ENCODE measurements at regions not wholly inside any gene's neighbourhood (a gene's known extent, or its start where the extent isn't known, plus 50 kb on each side); places are given as distances from the start of the nearest gene placed in this dataset.
"Not testable (repeated sequence)": the region's sequence is repeated elsewhere in the genome, so short reads cannot be mapped to it uniquely, and the experiment has no call there.

DNA sequence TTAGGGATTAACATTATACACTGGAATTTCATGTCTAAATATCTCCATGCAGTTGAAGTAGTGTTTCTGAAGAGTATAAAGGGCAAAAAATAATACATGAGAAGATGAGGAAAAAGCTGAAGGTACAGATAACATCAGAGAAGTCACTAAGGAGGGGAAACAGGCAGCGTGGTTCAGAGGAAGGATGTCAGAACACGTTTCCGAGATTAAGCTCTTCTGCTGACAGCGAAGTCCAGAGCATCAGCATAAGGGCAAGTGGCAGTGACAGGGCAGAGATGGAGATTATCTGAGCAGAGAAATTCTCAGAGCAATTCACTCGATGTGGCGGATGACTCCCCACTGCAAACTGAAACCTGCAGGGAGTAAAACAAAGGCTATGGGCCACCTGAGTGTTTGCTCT, 443.2 kb upstream of the FRG1 start:
- DNase-seq, result no peak

DNA sequence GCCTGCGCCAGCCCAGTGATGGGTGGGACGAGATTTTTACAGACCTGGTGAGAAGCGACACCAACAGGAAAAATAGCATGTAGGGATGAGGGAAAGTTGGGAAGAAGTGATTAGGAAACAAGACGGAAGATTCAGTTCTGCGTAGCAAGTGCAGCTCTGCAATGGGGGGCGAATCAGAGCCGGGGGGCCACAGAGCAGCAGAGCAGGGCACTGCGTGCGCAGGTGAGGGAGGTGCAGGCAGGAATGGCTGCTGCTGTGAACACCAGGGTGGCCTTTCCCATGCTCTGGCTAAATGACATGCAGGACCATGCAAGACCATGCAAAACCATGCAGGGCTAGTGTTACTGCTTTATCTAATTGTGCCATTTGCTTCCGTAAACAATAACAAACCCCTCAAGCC, 442.7 kb upstream of the FRG1 start:
- no peak for DNase-seq

DNA sequence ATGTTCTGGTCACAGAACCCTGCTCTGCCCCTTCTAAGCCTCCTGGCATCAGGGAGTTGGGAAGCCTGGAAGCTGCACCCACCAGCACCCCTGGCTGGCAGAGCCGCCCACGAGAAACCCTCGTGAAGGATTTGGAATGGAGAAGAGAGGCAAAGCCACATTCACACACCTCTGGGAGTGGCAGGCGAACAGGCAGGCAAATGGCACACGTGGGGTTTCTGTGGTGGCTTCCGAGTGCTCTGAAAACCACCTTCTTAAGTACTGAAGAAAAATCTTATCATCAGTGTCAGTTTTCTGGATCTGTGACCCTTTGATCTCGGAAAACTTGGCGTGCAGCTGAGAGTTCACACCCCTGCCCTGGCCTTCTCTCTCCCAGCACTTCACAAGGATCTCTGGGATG, 442.2 kb upstream of the FRG1 start:
- no peak for DNase-seq

DNA sequence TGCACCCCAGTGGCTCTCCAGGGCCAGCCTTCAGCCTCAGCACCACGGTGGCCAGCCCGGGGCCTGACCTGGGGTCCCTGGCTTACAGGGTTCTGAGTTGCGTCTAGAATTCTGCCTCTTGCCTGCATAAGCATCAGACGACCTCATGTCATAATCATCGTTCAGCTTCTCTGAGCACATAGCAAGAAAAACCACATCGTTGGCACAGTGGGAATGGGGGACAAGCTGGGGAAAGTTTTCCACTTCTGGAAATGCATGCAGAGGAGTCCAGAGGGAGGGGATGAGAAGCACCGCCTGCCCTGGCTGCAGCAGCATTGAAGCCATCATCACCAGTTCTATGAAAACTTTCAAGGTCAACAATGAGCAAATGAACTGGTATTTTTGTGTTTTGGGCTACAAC, 441.0 kb upstream of the FRG1 start:
- DNase-seq, result no peak

DNA sequence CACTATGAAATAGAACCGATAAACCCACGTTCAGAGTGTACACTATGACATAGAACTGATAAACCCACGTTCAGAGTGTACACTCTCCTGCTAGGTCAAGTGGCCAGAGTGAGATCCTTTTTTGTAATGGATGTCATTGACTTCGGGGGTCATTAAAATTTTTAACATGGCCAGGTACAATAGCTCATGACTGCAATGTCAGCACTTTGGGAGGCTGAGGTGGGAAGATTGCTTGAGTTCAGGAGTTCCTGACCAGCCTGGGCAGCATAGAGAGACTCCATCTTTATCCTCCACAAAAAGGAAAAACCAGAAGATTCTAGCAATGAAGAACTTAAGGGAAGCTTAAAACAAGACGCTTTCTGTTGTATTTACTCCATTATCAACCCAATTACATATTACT, 439.7 kb upstream of the FRG1 start:
- no peak for DNase-seq

DNA sequence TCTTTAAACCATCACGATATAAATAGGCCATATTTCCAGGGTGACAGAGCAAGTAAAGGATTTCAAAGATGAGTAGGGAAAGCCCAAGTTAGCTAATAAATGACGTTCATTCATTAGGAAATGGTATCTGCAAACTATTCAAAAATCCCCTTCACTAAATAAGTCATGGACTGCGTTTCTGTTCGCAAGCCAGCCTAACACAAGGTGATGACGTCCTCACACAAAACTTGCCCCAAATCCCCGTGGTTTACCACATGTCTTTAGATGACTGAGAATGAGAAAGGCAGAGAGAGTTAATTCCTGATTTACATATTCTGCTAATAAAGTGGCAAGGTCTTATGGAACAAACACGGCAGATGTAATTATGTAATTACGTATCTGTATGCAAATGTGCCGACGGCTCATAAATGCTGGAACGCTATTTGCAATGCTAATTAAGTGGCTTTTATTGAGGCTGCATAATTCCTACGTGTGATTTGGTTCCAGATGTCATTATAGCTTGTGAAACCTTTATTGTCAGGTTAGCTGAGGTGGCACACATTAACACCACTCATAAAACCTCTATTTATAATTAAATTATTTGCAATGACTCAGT, 437.7 kb upstream of the FRG1 start:
- no peak for DNase-seq

DNA sequence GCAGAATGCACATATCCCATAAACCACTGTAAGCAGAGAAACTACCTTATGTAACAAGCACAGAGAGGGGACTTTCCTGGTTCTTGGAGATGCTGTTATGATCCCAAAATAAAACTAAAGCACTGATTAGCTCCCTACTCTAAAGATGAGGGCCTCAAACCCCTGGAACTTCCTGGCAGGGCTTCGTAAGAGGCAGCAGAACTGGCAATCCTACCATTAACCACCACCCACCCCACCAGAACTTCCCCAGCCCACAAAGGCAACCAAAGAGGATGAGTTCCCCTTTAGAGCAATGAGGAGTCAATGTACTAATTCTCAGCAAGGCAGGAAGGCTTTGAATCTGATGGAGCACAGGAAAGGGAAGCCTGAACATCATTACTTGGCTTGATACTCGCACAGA, 436.5 kb upstream of the FRG1 start:
- DNase-seq, result no peak

DNA sequence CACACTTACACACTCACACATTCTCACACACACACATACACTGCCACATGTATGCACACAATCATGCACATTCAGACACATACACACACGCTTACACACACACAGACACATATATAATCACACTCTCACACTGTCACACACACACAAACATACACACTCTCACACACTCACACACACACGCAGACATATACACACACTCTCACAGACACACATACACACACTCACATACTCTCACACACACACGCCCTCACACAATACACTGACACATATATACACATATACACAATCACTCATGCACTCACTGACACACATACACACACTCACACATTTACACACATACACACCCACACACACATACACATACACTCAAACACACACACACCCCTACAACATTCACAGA, 435.3 kb upstream of the FRG1 start:
- no peak for DNase-seq

DNA sequence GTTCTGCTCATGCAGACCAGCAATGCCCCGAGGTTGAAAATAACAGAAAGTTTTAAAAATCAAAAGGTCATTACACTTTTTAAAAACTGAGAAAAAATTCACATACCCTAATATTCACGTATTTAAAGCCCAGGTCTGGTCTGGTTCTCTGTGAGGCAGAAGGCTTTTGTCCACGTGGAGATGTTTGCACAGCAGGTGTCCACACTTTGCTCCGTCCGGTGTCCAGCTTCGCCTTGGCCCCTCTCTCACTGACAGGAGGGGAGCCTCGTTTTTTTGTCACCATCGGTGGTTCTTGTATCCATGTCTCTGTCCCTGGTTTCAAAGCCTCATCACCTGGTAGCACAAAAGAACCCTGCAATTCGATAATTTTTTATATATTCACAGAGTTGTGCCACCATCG, 434.6 kb upstream of the FRG1 start:
- DNase-seq, result no peak

DNA sequence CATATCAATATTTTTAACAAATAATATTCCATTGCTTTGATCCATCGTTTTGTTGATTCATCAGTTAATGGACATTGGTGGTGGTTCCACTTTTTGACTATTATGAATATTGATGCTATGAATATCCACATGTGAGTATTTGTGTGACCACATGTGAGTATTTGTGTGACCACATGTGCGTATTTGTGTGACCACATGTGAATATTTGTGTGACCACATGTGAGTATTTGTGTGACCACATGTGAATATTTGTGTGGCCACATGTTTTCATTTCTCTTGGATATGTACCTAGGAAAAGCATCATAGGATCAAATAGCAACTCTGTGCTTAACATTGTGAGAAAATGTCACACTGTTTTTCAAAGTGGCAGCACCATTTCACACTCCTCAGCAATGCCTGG, 433.6 kb upstream of the FRG1 start:
- no peak for DNase-seq

DNA sequence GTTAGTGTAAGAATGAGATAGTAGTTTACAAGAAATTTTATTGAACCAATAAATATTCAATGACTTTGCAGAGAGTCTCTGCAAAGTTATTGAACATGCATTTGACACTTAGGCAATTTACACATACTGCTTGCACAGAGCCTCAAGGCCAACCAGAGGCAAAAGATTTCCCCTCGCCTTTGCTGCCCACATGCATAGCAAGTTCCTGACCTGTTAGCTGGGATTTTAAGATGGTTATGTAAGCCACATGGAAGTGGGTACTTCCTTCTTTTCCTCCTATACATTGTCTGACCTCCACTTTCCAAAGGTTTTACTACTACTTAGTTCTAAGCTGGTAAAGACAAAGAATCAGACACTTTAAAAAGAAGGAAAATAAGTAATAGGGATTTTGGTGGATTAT, 430.1 kb upstream of the FRG1 start:
- no peak for DNase-seq

DNA sequence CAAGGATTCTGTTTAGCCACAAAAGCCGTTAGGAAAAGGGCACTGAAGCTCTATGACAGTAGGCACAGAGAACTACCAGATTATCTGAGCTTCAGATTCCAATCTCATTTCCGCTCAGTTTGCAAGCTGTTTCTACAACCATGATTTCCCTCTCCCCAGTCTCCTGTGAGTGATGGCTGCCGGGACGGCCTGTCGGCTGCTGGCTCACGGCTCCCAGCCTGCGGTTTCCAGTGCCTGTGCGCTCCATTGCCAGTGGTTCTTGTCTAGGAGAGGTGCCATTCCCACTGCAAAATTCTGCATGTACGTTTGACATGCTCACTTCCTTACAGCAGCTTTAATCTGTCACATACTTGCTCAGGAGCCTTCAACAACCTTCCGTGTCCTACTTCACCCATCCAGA, 429.1 kb upstream of the FRG1 start:
- no peak for DNase-seq

DNA sequence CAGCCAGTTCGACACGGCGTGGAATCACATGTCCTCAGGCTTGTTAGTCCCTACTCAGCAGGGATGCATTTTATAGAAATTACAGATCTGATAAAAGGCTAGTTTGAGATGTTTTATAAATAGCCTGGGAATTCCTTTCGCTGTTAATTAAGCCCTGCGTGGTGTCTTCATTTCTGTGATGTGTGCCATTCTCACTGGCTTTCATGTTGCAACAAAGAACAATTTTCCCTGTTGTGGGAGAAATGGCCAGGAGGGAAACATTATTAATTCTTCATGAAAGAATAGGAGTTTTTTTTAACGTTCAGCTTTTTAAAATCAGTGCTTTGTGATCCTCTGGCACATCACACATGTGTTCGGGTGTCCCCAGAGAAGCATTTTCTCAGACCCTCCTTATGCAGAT, 427.3 kb upstream of the FRG1 start:
- no peak for DNase-seq

DNA sequence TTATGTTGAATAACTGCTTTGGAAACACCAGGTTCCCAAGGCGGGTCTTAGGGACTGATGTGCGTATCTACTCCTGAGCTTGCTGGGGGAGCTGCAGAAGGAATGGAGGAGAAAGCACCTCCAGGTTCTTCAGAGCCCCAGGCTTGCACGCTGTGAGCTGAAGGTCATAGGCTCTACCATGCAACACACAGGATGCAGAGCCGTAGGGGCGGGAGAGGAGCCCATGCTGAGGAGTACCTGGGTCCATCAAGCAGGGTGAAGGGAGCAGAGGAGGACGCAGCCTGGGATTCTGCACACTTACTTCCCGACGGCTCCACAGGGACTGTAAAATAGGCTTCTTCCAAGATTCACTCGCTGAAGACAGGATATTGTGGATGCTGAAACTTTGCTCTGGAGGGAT, 426.5 kb upstream of the FRG1 start:
- DNase-seq, result no peak

DNA sequence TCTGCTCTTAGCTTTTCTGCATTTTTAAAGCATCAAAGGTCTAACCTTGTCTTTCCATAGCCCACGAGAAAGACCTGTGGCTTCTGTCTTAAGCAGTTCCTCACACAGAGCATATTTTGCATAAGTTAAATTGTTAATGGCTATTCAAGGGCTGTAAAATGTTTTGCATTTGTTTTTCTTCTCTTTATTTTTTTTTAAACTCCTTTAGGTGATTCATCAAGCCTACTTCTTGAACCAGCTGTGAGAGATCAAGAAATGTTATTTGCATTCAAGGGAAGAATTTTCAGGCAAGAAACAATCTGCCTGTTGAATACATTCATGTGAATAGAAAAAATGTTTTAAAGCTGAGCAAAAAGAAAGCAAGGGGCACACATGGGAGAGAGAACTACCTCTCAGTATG, 423.8 kb upstream of the FRG1 start:
- no peak for DNase-seq

DNA sequence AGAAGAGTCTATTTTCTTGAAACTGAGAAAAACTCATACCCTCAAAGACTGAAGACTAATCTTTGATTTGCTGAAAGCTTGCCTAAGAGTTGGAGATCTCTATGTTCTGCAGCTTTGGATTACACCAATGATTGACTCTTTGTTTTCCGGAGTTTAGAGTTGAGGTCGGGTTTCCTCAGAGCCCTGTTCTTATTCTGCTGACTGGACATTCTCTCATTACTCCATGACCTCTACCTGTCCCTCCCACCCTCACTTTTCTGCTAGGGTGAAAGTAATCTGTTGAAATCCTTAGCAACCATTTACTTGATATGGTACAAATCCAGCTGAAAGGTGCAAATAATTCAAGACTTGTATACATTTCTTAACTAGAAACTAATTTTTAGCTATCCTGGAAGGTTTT, 421.5 kb upstream of the FRG1 start:
- no peak for DNase-seq

DNA sequence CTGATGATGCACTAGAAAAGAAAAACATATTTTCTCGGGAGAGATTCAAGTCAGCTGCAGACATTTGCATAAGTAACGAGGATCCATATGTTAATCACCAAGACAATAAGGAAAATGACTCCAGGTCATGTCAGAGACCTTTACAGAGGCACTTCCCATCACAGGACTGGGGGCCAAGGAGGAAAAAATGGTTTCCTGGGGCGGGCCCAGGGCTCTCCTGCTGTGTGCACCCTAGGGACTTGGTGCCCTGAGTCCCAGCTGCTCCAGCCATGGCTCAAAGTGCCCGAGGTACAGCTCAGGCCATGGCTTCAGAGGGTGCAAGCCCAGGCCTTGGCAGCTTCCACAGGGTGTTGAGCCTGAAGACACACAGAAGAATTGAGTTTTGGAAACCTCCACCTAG, 415.4 kb upstream of the FRG1 start:
- DNase-seq, result no peak

DNA sequence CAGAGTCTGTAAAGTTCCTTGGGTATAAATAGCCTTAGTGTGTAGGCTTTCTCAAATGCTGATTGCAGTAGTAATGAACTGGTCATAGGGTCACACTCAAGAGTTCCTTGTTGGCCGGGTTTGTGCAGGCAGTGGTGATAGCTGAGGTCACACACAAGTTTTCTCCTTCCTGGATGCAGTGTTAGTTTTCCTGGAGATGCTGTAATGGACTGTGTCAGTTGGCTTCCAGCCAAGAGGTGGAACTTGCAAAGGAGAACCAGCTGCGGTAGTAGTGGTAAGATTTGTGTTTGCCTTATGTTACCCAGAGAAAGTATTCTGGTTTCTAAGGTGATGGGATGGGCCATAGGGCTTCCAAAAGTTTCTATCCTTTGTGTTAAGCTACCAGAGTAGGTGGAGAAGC, 409.8 kb upstream of the FRG1 start:
- no peak for DNase-seq

DNA sequence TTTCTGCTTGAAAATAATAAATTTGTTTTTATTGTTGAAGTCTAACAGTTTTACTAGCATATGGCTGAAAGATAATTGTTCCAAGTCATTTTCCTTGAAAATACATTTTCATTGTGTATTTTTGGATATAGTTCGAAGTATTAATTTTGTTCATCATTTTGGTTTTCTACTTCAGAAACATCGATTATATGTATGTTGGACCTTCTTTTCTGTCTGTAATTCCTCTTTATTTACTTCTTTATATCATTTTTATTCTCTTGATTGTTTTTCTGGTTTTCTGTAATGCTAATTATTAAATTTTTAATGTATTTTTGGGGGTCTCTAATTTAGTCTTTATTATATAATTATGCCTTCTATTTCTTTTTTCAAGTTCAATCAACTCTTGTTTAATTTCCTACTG, 407.1 kb upstream of the FRG1 start:
- no peak for DNase-seq

DNA sequence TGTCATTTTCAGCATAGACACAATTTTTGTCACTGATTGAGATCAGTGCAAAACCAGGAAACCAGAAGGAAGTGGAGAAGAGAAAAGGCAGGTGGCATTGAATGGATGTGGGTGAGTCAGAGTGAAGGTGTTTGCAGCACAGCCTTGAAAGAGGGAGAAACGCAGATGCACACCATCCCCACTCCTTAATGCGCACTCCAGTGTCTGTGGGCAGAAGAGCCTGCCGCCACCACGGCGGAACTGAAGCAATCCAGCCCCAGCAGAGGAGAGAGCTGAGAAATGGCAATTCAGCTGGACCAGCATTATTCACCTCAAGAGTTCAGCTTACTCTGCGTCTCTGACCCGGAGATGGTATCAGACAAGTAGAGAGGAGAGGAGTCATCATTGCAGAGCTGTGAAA, 393.1 kb upstream of the FRG1 start:
- DNase-seq, result no peak

DNA sequence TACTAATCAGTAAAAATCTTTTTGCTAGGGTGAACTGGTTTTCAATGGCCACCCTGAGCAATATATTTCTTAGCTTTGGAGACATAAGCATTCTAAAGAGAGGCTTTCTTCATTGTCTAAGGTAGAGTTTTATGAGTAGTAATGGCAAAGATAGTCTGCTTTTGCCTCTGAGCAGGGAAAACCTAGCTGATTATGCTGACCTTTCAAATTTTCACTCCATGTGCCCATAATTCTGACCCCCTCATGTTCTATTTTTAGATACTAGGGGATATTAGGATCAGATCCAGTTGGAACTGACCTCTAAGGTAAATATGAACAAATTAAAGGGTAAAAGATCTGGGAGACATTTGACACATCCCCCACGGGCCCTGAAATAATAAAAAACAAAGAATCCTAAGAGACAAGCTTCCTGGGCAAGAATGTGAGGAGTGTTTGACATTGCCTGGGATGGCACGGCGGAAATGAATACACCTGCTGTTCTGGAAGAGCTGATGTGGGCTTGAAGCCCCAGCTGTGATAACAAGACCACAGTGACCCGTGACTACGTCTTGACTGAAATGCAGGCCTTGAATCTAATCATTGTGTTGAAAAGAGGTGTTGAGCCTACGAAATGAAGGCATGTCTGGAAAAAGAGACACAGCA, 392.1 kb upstream of the FRG1 start:
- DNase-seq, result no peak

DNA sequence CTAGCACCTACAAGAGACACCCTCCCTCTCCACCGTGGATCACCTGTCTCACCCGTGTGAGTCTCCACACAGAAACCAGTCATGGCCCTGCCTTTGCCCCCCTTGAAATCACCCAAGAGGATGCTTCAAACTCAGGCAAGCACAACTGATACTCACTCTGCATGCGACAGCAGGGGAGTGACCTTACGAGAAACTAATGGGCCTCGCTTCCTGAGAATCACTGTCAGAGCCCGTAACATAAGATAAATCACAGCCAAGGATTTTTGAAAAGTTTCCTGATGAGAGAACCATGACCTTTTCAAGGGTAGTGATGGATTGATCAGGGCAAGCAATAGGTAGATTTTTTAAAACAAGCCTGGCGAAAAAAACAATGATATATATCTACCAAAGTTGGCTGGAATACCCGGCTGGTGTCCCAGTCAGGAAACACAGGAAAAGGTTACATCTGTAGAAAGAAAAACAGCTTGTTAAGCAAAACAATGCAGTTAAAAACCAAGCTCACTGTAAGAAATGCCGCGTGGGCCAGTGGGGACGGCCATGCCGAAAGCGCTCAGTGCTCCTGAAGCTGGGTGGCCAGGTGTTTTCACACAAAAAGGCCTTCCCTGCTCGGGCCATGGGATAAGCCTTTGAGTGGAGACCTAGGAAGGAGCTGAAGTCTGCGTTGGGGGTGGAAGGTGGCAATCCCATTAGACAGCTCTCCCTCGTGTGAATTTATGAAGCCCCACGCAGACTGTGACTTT, 388.6 kb upstream of the FRG1 start:
- DNase-seq, result not testable (repeated sequence)

DNA sequence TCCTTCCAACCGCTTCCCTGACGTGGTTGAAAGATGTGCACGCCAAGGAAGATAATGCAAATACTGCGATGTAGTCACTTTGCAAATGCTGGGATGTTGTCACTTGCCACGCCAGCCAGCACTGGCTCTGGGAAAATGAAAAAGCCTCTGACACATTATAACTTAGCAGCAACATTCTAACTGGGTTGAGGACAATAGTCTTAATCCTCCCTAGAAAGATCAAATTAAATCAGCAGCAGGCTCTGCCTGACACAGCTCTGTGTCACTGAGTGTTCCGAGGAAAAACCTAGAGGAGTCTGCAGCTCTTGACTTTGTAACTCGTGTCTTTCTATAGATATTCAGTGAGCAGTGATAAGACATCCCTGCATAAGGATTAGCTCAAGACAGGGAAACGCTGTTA, 380.1 kb upstream of the FRG1 start:
- not testable (repeated sequence) for DNase-seq

DNA sequence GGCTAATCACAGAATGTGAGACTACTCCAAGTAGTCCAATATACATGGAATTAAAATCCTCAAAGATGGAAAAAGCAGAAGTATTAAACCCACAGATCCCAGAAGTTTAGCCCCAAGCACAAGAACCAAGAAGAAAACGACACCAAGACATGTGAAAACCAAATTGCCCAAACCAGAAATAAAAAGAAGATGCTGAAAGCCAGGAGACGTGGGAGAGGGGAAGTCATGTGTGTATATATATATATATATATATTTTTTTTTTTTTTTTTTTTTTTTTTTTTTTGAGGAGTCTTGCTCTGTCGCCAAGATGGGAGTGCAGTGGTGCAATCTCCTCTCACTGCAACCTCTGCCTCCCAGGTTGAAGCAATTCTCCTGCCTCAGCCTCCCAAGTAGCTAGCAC, 376.9 kb upstream of the FRG1 start:
- DNase-seq, result not testable (repeated sequence)

DNA sequence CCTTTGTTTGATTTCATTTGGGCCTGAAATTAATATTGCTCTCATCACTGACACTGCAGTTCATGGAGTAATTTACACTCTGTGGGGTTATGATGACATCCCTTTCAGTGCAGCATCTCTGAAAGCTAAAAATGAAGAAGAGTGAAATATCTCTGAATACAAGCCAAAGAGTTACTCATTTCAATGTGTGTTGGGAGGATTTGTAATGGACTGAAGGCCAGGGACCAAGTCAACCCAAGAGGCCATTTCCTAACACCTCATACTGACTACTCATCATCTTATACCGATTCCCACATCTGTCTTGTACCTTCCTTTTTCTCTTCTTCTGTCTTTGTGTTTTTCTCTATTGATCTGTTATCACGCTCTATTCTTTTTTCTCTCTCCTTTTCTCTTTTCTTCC, 374.4 kb upstream of the FRG1 start:
- not testable (repeated sequence) for DNase-seq

Data from stimulated activated naive CD4-positive, alpha-beta T cell treated with Interleukin-2 at 50 U/mL for 16 hours (primary cell).